Smooth muscle cell (in vitro differentiated cells): ENCODE measurements at regions not wholly inside any gene's neighbourhood (a gene's known extent, or its start where the extent isn't known, plus 50 kb on each side); places are given as distances from the start of the nearest gene placed in this dataset.

Experiments
- DNase-seq: peaks from one replicate; lab custom pipeline; 2025; ENCODE audit not compliant: unreplicated experiment; lab: John Stamatoyannopoulos, UW
- H2AFZ ChIP-seq: fragments of 200-600 bp; sonication (generic); 2 replicates; pipeline ENCODE4 v1.6.0; 2016; ENCODE audit warnings: antibody characterized with exemption, low read depth, mild to moderate bottlenecking
- H3F3A ChIP-seq: fragments of 200-600 bp; sonication (generic); 2 replicates; pipeline ENCODE4 v1.6.0; 2017; ENCODE audit warnings: antibody characterized with exemption, low read depth
- H3K27ac ChIP-seq: fragments of 200-600 bp; sonication (generic); 2 replicates; pipeline ENCODE4 v1.5.1; 2016; ENCODE audit warnings: low read depth, mild to moderate bottlenecking
- H3K27me3 ChIP-seq: fragments of 200-600 bp; sonication (generic); 2 replicates; pipeline ENCODE4 v1.6.1; 2016; ENCODE audit warnings: low read depth, mild to moderate bottlenecking
- H3K36me3 ChIP-seq: fragments of 200-600 bp; sonication (generic); 2 replicates; pipeline ENCODE4 v1.5.1; 2016; ENCODE audit warnings: low read depth
- H3K4me1 ChIP-seq: fragments of 200-600 bp; sonication (generic); 2 replicates; pipeline ENCODE4 v1.5.1; 2016; ENCODE audit warnings: low read depth
- H3K4me2 ChIP-seq: fragments of 200-600 bp; sonication (generic); 2 replicates; pipeline ENCODE4 v1.6.0; 2016; ENCODE audit warnings: mild to moderate bottlenecking
- H3K4me3 ChIP-seq: fragments of 200-600 bp; sonication (generic); 2 replicates; pipeline ENCODE4 v1.5.1; 2016; ENCODE audit warnings: mild to moderate bottlenecking
- H3K79me2 ChIP-seq: fragments of 200-600 bp; sonication (generic); 2 replicates; pipeline ENCODE4 v1.6.0; 2016; ENCODE audit warnings: low read depth, mild to moderate bottlenecking
- H3K9ac ChIP-seq: fragments of 200-600 bp; sonication (generic); 2 replicates; pipeline ENCODE4 v1.6.0; 2016; ENCODE audit warnings: low read depth
- H3K9me3 ChIP-seq: fragments of 200-600 bp; sonication (generic); replicated peaks from 2 replicates; pipeline ENCODE4 v1.5.1; 2016; ENCODE audit warnings: low read depth
- H4K20me1 ChIP-seq: fragments of 200-600 bp; sonication (generic); 2 replicates; pipeline ENCODE4 v1.6.0; 2016; ENCODE audit warnings: low read depth
- CTCF ChIP-seq: fragments of 200-600 bp; sonication (generic); IDR thresholded peaks from 2 replicates; pipeline ENCODE4 v1.5.1; 2017; ENCODE audit warnings: borderline replicate concordance, mild to moderate bottlenecking, antibody characterized with exemption; ENCODE audit not compliant: insufficient read depth, poor library complexity, severe bottlenecking
- WGBS: methylation state at CpG from one replicate; pipeline ENCODE4 v1.1.7; 2016; ENCODE audit warnings: low lambda C conversion rate; 5-methylcytosine and 5-hydroxymethylcytosine counted together

- no peaks in the 10 kb centered on the region for H3K36me3 ChIP-seq
- no peak for DNase-seq
- H3K4me1 ChIP-seq: no peaks in the 10 kb centered on the region
- H3F3A ChIP-seq: no peaks in the 10 kb centered on the region
- no peaks in the 10 kb centered on the region for H3K79me2 ChIP-seq
- no peaks in the 10 kb centered on the region for H3K27me3 ChIP-seq
- no peak overlapping the region for H3K27ac ChIP-seq
- H2AFZ ChIP-seq: no peak overlapping the region
- no peak overlapping the region for H3K9ac ChIP-seq
- H4K20me1 ChIP-seq: no peaks in the 10 kb centered on the region
- H3K4me3 ChIP-seq: no peak overlapping the region
- WGBS: 59% methylated on average over 2 of the region's 2 CpGs
- TF ChIP-seq CTCF: no peak
- no peak overlapping the region for H3K4me2 ChIP-seq
- no peaks in the 10 kb centered on the region for H3K9me3 ChIP-seq
These were observed 101.5 kb downstream of the CCNA1 start for GRCh38 chr13:36533806-36534205.

DNA sequence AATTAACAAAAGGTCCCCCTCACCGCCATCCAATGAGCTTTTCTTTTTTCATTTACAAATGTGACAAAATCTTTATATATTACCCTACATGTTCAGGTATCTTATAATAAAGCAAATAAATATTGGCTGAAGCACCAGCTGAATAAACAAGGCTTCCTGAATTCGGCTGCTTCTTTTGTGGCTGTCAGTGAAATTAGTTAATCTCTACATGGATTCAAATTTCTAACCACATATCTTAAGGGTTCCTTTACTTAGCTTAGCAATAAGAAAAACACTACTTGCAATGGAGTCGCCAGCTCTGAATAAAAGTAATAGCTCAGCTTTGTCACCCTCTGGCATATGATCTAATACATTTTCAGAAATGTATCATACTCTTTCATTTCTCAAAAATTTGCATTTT is 104.3 kb downstream of the CCNA1 start:
- WGBS: 48% methylated on average over 3 of the region's 3 CpGs

GRCh38 chr13:36543671-36544070 is 111.4 kb downstream of the CCNA1 start:
- H3K27me3 ChIP-seq: no peaks in the 10 kb centered on the region
- peak overlapping the region; percentile 14 for H2AFZ ChIP-seq
- no peak overlapping the region for H3K9ac ChIP-seq
- no peaks in the 10 kb centered on the region for H3K4me1 ChIP-seq
- DNase-seq: no peak
- no peak for TF ChIP-seq CTCF
- H4K20me1 ChIP-seq: no peaks in the 10 kb centered on the region
- no peak overlapping the region for H3K4me3 ChIP-seq
- no peak overlapping the region for H3K4me2 ChIP-seq
- no peak overlapping the region for H3K27ac ChIP-seq
- H3K79me2 ChIP-seq: no peaks in the 10 kb centered on the region
- no peaks in the 10 kb centered on the region for H3K9me3 ChIP-seq
- H3K36me3 ChIP-seq: no peaks in the 10 kb centered on the region
- H3F3A ChIP-seq: no peaks in the 10 kb centered on the region
- 24% methylated on average over 4 of the region's 4 CpGs for WGBS

More for the DNA sequence above, 104.3 kb downstream of the CCNA1 start:
- Histone ChIP-seq H3K27ac (no peak overlapping the region), H3K79me2 (no peaks in the 10 kb centered on the region), H2AFZ (no peak overlapping the region), H3K4me2 (peak overlapping the region; percentile 66), H3K27me3 (no peaks in the 10 kb centered on the region), H3F3A (no peaks in the 10 kb centered on the region), H3K9me3 (no peaks in the 10 kb centered on the region), H4K20me1 (no peaks in the 10 kb centered on the region), H3K9ac (no peak overlapping the region), H3K4me1 (no peaks in the 10 kb centered on the region), H3K4me3 (no peak overlapping the region), H3K36me3 (no peaks in the 10 kb centered on the region)
- no peak for DNase-seq
- no peak for TF ChIP-seq CTCF

- no peak overlapping the region for H3K4me3 ChIP-seq
- H3K36me3 ChIP-seq: no peaks in the 10 kb centered on the region
- no peak overlapping the region for H3K9ac ChIP-seq
- H3K9me3 ChIP-seq: no peaks in the 10 kb centered on the region
- no peak overlapping the region for H2AFZ ChIP-seq
- no peaks in the 10 kb centered on the region for H3K4me1 ChIP-seq
- TF ChIP-seq CTCF: no peak
- H3K27me3 ChIP-seq: no peaks in the 10 kb centered on the region
- H4K20me1 ChIP-seq: no peaks in the 10 kb centered on the region
- DNase-seq: no peak
- no peak overlapping the region for H3K27ac ChIP-seq
- H3K4me2 ChIP-seq: no peak overlapping the region
- H3F3A ChIP-seq: no peaks in the 10 kb centered on the region
- H3K79me2 ChIP-seq: no peaks in the 10 kb centered on the region
- whole genome bisulfite sequencing: 83% methylated on average over 9 of the region's 9 CpGs
These were observed 115.8 kb downstream of the CCNA1 start for GRCh38 chr13:36548129-36548528.
